HepG2 (cell line): ENCODE measurements at regions not wholly inside any gene's neighbourhood (a gene's known extent, or its start where the extent isn't known, plus 50 kb on each side); places are given as distances from the start of the nearest gene placed in this dataset.

Experiments
- ARID2 ChIP-seq: sonication (generic); formaldehyde crosslinking; IDR thresholded peaks from 2 replicates; pipeline ENCODE4 v1.8.1; 2022; ENCODE audit warnings: mild to moderate bottlenecking, missing genetic modification reagents, borderline replicate concordance
- ATM ChIP-seq: fragments of 450-650 bp; IDR thresholded peaks from 2 replicates; pipeline ENCODE4 v1.7.1; 2017; ENCODE audit warnings: mild to moderate bottlenecking, borderline replicate concordance
- FOXJ3 ChIP-seq: sonication (generic); formaldehyde crosslinking; IDR thresholded peaks from 2 replicates; pipeline ENCODE4 v1.4.0; 2020; ENCODE audit warnings: missing genetic modification reagents, mild to moderate bottlenecking, borderline replicate concordance
- GPN1 ChIP-seq: sonication (generic); formaldehyde crosslinking; IDR thresholded peaks from 2 replicates; pipeline ENCODE4 v1.5.1; 2020; ENCODE audit warnings: missing genetic modification reagents, borderline replicate concordance
- HNF1A ChIP-seq, 2 experiments: sonication (generic) in 1 of 2; formaldehyde crosslinking in 1 of 2; IDR thresholded peaks; 2 replicates each; pipeline versions ENCODE4 v1.4.0 to v1.6.1; 2016 to 2020; ENCODE audit warnings: borderline replicate concordance in 1 of 2, low read depth in 1 of 2, mild to moderate bottlenecking in 1 of 2, missing genetic modification reagents in 1 of 2
- HNRNPUL1 ChIP-seq: fragments of 200-400 bp; formaldehyde crosslinking; IDR thresholded peaks from 2 replicates; pipeline ENCODE4 v1.6.1; 2017; ENCODE audit warnings: low read depth, mild to moderate bottlenecking, low read length, moderate library complexity
- KDM2A ChIP-seq: sonication (generic); formaldehyde crosslinking; IDR thresholded peaks from 2 replicates; pipeline ENCODE4 v1.4.0; 2020; ENCODE audit warnings: low read depth, missing genetic modification reagents, borderline replicate concordance
- MEF2D ChIP-seq: sonication (generic); formaldehyde crosslinking; IDR thresholded peaks from 2 replicates; pipeline ENCODE4 v1.5.1; 2020; ENCODE audit warnings: mild to moderate bottlenecking, missing genetic modification reagents
- POLR2AphosphoS5 ChIP-seq: IDR thresholded peaks from 2 replicates; pipeline ENCODE4 v1.6.1; 2012; ENCODE audit warnings: low read depth, low read length
- PRDM10 ChIP-seq: sonication (generic); formaldehyde crosslinking; IDR thresholded peaks from 2 replicates; pipeline ENCODE4 v1.4.0; 2020; ENCODE audit warnings: low read depth, missing genetic modification reagents
- SMYD3 ChIP-seq: sonication (generic); formaldehyde crosslinking; IDR thresholded peaks from 2 replicates; pipeline ENCODE4 v1.8.1; 2023; ENCODE audit warnings: mild to moderate bottlenecking, missing genetic modification reagents
- SNRNP70 ChIP-seq: fragments of 200-400 bp; formaldehyde crosslinking; IDR thresholded peaks from 2 replicates; pipeline ENCODE4 v1.6.1; 2017; ENCODE audit warnings: mild to moderate bottlenecking, low read depth, low read length, moderate library complexity
- SP140L ChIP-seq: sonication (generic); formaldehyde crosslinking; IDR thresholded peaks from 2 replicates; pipeline ENCODE4 v1.4.0; 2020; ENCODE audit warnings: missing genetic modification reagents, borderline replicate concordance
- TBP ChIP-seq: sonication (generic); formaldehyde crosslinking; IDR thresholded peaks from 2 replicates; pipeline ENCODE4 v1.5.0; 2020; ENCODE audit warnings: missing genetic modification reagents
- ZBTB42 ChIP-seq: sonication (generic); formaldehyde crosslinking; IDR thresholded peaks from 2 replicates; pipeline ENCODE4 v1.5.0; 2020; ENCODE audit warnings: mild to moderate bottlenecking, missing genetic modification reagents
- ZNF143 ChIP-seq: sonication (generic); formaldehyde crosslinking; IDR thresholded peaks from 2 replicates; pipeline ENCODE4 v1.4.0; 2020; ENCODE audit warnings: missing genetic modification reagents
- ZNF17 ChIP-seq: sonication (generic); formaldehyde crosslinking; IDR thresholded peaks from 2 replicates; pipeline ENCODE4 v1.5.0; 2020; ENCODE audit warnings: mild to moderate bottlenecking, missing genetic modification reagents
- ZNF205 ChIP-seq: IDR thresholded peaks from 2 replicates; pipeline ENCODE4 v1.6.1; 2018; ENCODE audit warnings: missing biosample characterization, missing genetic modification reagents
- ZNF224 ChIP-seq: sonication (generic); formaldehyde crosslinking; IDR thresholded peaks from 2 replicates; pipeline ENCODE4 v1.5.0; 2020; ENCODE audit warnings: mild to moderate bottlenecking, missing genetic modification reagents
- ZNF3 ChIP-seq: IDR thresholded peaks from 2 replicates; pipeline ENCODE4 v1.7.0; 2017; ENCODE audit warnings: inconsistent platforms
- TF ChIP-seq, protein P1 (sequence below): sonication (generic); formaldehyde crosslinking; IDR thresholded peaks from 2 replicates; pipeline ENCODE4 v1.4.0; 2020; ENCODE audit warnings: missing genetic modification reagents
- TF ChIP-seq, protein P2 (sequence below): IDR thresholded peaks from 2 replicates; pipeline ENCODE4 v1.6.1; 2016; ENCODE audit warnings: mild to moderate bottlenecking, missing biosample characterization, missing genetic modification reagents

DNA sequence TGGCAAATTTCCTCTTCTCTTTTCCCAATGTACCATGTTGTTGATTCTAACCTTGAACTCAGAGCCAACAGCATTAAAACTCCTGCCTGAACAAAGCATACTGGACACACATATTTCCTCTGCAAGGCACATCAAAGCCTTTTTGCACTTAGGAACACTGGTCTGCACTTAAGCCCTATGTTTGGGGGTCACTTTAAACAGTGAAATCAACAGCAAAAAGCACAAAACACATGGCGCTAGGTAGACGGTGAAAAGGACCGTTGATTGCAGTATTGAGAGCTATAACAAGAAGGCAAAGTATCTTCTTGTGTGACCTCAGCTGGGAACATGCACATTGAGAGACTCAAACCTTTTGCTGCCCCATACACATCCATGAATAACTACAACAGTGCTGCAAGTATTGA lies 83.9 kb upstream of the SH3BP4 start (continued):
- peak; percentile 71; the same call in 1 of the 2 replicates for TF ChIP-seq PRDM10 (CRISPR knock-in tag)
- TF ChIP-seq MEF2D (CRISPR knock-in tag) = peak; percentile 77
- no peak for TF ChIP-seq ZNF224 (CRISPR knock-in tag)
- no peak for TF ChIP-seq ZBTB42 (CRISPR knock-in tag)
- no peak for TF ChIP-seq ZNF143
- TF ChIP-seq SMYD3 (CRISPR knock-in tag) = no peak
- no peak for TF ChIP-seq POLR2AphosphoS5
- TF ChIP-seq, protein P1, sequence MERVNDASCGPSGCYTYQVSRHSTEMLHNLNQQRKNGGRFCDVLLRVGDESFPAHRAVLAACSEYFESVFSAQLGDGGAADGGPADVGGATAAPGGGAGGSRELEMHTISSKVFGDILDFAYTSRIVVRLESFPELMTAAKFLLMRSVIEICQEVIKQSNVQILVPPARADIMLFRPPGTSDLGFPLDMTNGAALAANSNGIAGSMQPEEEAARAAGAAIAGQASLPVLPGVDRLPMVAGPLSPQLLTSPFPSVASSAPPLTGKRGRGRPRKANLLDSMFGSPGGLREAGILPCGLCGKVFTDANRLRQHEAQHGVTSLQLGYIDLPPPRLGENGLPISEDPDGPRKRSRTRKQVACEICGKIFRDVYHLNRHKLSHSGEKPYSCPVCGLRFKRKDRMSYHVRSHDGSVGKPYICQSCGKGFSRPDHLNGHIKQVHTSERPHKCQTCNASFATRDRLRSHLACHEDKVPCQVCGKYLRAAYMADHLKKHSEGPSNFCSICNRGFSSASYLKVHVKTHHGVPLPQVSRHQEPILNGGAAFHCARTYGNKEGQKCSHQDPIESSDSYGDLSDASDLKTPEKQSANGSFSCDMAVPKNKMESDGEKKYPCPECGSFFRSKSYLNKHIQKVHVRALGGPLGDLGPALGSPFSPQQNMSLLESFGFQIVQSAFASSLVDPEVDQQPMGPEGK (CRISPR knock-in tag) = peak; percentile 85
- no peak for TF ChIP-seq GPN1 (CRISPR knock-in tag)
- TF ChIP-seq ARID2 (CRISPR knock-in tag) = no peak
- TF ChIP-seq, protein P2, sequence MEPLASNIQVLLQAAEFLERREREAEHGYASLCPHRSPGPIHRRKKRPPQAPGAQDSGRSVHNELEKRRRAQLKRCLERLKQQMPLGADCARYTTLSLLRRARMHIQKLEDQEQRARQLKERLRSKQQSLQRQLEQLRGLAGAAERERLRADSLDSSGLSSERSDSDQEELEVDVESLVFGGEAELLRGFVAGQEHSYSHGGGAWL (CRISPR knock-in tag) = no peak
- no peak for TF ChIP-seq SP140L (CRISPR knock-in tag)
- peak; percentile 68 for TF ChIP-seq HNF1A (IDR thresholded peaks at IDR 0.05; ENCODE audit: low read depth)
- TF ChIP-seq HNF1A (CRISPR knock-in tag; IDR thresholded peaks at IDR 0.05; ENCODE audit: borderline replicate concordance) = peak; percentile 73
- peak; percentile 97 for TF ChIP-seq ZNF3 (CRISPR knock-in tag)
- TF ChIP-seq ZNF17 (CRISPR knock-in tag) = no peak
- no peak for TF ChIP-seq TBP (CRISPR knock-in tag)
- peak; percentile 88 for TF ChIP-seq ZNF205
- TF ChIP-seq ATM = no peak
- TF ChIP-seq KDM2A (CRISPR knock-in tag) = no peak
- TF ChIP-seq SNRNP70 = no peak
- no peak for TF ChIP-seq HNRNPUL1
- peak; percentile 92; the same call in 1 of the 2 replicates for TF ChIP-seq FOXJ3 (CRISPR knock-in tag)
